COLO668 (cell line): ENCODE measurements at regions not wholly inside any gene's neighbourhood (a gene's known extent, or its start where the extent isn't known, plus 50 kb on each side); places are given as distances from the start of the nearest gene placed in this dataset.
A peak's percentile ranks its signal among the peaks of the same experiment; 100 is the strongest.
"Not testable (repeated sequence)": the region's sequence is repeated elsewhere in the genome, so short reads cannot be mapped to it uniquely, and the experiment has no call there.

Experiments used
- DNase-seq: peaks from one replicate; lab custom pipeline; 2025; ENCODE audit not compliant: unreplicated experiment; lab: John Stamatoyannopoulos, UW

DNA sequence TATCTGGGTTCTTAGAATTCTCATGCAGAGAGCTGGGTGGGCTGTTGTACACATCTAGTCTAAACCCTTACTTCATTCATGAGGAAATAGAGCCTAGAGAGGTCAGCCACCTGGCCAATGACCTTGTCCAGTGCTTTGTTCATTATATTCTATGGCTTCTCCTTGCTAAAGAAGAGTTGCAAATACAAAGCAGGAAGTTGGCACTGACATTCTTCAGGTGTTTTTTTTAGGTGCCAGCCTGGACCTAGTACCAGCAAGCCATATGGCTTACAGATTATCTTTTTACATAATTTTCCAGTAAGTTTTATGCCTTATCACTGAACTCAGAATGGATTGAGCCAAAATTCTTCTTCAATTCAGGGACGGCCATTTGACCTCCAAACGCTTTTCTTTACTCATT lies 54.7 kb upstream of the PGM2 start:
- no peak for DNase-seq

DNA sequence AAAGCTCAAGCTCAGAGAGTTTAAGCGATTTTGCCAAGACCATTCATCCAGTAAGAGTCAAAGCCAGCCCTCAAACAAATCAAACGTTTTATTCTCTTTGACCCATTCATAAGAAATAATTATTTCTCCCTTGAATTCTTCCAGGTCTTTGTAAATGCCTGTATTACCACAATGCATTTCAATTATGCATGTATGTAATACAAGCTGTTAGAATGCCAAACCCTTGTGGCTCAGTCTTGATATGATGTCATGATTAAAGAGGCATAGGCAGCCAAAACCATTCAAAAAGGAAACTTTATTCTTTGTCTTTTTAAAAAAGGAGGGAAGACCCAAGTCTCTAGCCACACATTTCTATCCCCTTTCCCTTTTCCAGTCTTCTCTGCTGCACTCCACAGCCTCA lies 56.5 kb upstream of the PGM2 start:
- DNase-seq = no peak

DNA sequence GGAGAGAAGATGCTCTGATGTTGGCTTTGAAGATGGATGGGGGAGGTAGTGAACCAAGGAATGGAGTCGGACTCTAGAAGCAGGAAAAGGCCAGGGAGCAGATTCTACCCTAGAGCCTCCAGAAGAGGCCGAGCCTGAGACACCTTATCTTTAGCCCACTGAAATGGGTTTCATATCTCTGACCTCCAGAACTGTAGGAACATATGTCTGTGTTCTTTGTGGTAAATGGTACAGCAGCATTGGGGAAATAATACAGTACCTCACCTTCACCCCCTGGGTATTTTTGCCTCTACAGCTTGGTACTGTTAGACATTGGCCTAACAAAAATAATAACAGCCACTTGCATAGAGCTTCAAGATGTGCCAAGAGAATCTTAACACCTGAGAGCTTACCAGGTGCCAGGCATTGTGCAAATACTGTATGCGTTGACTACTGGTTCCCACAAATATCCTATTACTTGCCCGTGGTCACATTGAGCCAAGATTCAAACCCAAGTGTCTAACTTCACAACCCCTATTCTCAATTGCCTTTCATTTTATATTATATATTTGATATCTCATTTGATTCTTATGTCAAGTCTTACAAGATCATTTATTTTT lies 57.0 kb upstream of the PGM2 start:
- no peak for DNase-seq

DNA sequence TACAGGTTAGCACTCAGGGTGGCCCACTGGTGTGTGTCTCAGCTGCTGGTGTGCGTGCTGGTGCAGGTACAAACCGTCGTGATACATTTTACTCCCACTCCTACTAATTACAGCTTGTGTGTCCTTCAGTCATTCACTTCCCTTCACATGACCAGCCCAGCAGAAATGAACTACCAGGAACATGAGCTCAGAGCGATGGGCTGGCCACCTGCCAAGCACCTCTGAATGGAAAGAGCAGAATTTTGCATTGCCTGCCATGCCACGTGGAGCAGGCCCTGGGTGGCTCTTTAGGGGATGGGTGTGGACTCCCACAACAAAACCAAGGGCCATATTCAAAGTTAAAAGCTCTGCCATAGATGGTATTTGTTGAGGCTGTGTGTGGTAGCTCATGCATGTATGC lies 58.9 kb upstream of the PGM2 start:
- peak; percentile 92 for DNase-seq

DNA sequence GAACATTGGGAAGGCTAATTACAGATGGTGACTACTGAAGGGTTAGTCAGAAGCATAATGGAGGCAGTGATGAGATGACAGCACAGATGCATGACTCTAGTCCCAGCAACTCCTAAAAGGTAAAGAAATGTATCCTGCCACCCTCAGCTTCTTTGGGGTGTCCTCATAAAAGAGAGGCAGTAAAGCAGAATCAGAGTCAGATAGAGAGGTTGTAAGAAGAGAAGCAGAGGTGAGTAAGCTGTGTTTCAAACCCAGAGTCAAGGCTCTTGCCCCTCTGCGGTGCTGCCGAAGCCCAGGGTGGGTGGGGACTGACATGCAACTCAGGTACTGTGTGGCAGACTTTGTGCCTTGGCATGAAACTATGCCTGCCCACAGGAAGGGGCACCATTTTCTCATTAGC lies 59.5 kb upstream of the PGM2 start:
- DNase-seq = no peak

DNA sequence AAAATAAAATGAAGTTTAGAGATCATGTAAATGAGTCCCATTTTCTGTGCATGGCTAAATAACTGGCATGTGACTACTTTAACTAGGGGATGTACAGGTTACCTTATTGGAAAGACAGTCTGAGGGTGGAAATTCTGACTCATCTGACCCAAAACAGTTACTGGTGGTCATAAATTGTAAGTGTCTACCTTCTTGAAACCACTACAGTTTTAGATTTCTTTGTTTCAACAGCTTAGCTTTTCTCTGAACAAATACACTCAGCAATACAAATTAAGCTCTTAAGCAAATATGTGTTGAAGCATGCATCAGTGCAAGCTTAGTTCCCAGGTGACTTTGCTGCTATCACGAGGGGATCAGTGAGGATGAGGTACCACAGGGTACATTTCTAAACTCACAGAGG lies 60.7 kb upstream of the PGM2 start:
- peak; percentile 32 for DNase-seq

DNA sequence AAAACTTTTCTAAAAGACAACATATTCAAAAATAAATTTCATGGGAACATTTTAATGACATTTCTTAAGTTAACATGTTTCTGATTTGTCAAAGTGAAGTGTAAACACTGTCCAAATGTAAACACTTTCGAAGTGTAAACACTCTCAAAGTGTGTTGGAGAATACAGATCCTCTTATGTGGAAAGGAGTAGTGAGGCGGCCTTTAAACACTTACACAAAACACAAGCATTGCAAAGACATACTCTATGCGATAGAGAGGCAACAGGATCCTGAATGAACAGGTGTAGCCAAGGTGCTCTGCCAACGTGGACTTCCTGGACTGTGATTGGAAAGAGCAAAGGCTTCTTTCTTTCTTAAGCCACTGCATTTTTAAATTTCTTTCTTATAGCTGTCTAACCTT lies 62.7 kb upstream of the PGM2 start:
- no peak for DNase-seq

DNA sequence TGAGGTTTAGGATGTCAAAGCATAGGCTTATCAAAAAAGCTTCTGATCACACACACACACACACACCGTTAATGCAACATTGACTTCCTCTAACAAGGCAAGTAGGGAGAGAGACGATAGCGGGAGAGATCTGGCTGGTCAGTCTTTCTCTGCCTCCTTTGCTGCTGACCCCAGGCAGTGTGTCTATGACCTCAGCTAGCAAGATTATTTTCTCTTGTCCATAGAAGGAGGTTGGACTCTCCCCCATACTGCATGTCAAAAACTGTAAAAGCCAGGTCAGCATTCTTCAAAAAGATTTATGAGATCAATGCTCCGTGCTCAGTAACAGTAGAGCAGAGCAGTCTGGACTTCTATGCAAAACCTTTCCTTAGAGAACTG lies 63.5 kb upstream of the PGM2 start:
- DNase-seq = no peak

DNA sequence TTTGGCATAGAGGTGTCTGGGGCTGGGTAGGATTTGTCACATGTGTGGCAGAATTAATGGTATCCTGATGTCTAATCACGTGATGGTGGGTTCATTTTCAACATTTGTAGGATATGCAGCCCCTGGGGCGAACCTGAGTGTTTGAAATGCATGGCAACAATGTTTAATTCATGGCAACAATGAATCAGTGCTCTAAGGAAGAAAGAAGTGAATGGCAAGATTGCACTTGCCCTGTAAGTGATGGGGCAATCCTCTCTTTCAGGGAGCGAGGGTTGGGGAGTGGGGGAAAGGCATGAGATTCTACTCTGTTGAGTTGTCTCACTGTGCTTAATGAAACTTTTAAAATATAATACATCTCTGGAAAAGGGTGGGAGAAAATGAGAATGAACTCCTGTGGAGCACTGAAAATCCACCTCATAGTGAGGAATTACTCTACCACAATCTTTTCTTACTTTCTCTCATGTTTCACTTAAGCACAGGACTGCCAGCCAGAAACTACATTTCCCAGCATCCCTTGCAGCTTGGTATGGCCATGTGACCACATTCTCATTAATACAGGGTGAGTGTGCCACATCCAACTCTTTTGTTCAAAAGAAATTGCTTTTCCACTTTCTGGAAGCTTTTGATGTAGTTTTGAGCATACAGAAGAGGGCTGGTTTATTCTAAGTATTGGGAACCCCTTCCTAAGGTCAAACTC lies 64.0 kb upstream of the PGM2 start:
- no peak for DNase-seq

DNA sequence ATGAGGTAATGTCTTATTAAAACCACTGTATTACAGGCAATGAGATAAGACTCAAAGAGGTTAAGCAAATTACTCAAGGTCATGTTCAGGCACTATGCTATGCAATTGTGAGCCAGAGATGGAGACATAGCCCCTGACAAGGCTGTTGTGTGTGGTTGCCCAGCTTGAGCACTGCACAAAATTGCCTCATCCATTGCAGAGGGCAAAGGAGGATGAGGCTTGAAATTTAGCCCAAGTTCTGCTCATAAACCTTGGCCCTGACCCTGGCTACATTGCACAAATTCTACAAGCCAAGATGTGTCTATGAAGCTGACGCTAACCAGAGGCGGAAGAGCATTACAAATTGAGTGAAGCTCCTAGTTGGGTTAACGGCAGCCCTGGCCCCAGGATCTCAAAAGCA lies 65.6 kb upstream of the PGM2 start:
- no peak for DNase-seq

DNA sequence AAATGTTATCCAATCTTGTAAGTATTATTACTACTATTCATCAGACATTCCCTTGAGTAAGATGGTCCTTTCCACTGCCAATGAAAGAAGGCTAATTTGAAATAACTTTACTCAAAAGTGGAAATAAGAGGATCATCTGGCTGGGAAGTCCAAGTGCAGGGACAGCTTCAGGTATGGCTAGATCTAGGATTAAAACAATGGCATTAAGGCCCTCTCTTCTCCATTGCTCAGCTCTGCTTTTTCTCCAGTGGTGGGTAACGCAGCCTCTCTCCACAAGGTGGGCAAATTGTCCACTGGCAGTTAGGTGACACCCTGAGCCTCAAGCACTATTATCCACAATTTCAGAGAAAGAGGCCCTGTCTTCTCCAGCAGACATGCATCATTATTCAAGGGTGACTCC lies 66.7 kb upstream of the PGM2 start:
- no peak for DNase-seq

DNA sequence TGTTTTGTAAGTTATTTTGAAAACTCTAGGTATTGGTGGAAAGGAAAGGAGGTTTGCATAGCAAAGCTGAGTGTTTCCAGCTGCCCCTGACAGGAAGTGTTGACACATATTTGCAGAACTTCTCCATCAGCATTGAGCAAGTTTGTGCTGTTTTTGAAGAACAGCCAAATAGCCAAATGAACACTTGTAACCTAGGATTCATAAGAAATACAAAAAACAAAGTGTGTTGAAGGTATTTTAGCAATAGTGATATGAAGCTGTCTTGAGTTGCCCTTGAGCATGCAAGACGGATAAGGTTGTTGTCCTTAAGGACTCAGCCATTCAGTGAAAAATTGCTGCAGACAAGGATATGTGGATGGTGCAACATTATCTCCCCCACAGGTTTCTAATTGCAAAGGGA lies 68.3 kb upstream of the PGM2 start:
- DNase-seq = no peak

DNA sequence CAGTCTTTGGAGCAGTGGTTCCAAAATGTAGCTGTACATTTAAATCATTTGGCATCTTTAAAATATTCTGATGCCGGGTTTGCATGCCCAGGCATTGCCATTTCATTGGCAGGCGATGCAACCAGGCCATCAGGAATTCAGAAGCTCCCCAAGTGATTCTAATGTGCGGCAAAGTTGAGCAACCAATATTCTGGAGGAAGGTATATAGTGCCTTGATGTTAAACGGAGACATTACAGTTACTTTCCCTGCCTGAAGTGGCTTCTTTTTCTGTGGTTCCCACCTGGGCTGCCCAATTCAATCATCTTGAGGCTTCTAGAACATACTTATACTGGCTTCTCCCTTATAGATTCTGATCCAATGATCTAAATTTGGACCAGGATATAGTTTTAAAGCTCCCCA lies 68.7 kb upstream of the PGM2 start:
- DNase-seq = no peak

DNA sequence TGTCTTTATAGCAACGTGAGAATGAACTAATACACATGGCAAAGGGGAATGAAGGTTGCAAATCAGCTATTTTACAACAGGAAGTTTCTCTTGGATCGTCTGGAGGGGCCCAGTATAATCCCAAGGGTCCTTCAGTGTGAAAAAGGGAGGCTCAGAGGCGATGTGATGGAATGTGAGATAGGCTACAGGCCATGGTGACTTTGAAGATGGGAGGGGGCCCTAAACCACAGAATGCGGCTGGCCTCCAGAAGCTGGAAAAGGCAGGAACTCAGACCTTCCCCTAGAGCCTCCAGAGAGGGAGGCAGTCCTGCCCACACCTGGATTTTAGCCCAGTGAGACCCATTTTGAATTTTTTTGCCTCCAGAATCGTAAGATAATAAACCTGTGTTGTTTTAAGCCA lies 69.4 kb upstream of the PGM2 start:
- no peak for DNase-seq

DNA sequence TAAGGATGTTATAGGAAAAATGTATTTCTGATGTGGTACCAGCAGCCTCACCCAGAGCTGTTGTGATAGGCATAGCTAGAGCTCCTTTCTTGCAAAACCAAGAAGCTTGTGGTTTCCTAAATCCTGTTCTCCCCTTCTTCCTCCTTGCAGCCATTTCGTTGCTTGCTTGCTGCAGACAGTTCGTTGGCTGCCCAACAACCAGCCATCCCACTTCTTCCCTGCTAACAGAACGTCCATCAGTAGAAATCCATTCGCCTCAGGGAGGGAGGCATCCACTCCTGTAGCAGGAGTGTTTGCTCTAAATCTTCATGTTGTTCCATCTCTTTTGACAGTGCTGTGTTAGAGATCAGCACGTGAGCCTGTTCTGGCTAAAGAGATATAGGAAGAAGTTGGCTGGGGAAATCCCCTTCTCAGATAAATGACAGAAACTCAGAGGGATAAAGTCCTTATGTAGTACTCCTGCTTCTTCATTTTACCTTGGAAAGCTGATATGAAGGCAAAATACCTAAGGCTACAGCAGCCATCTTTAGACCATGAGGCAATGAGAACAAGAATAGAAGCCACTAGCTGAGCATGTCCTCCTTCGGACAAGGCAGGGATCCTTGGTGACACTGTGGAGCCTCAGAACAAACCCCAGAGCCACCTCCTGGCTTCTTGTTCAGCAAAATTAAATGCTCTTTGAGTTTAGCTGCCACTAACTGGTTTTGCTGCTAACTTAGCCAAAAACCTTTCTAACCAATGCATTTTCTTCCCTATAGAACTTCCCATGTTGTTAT lies 68.4 kb upstream of the RELL1 start:
- no peak for DNase-seq

DNA sequence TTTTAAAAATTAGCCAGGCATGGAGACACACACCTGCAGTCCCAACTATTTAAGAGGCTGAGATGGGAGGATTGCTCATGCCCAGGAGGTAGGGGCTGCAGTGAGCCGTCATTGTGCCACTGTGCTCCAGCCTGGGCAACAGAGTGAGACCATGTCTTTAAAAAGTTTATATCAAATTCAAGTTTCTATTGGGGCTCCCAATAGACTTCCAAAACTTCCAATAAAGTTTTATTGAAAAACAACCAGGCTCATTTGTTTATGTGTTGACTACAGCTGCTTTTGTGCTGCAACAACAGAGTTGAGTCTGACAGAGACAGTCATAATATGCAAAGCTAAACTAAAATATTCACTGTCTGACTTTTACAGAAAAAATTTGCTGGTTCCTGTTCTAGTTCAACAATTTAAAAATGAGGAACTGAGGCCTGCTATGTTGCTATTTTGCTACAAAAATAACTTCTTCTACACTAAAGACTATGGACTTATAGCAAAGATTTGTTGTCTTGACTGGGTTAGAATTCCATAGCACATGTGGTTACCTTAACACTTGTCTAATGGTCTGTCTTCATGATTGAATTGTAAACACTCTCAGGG lies 63.3 kb upstream of the RELL1 start:
- DNase-seq = no peak

DNA sequence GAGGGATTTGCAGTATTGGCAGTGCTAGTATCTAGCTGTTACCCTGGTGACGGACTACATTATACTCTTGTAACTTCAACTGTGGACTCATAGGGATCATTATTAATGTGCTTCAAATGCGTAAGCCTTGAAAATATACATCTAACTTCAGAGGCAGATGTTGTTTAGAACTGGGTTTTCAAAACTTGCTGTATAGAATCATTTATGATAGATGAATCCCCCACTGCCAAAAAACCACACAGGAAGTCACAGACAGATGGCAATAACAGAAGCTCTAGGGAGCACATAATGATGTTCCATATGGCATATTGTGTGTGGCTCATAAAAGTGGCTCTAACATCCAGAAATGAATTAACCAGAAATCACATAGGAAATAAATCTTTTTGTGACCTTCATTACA lies 62.3 kb upstream of the RELL1 start:
- no peak for DNase-seq

DNA sequence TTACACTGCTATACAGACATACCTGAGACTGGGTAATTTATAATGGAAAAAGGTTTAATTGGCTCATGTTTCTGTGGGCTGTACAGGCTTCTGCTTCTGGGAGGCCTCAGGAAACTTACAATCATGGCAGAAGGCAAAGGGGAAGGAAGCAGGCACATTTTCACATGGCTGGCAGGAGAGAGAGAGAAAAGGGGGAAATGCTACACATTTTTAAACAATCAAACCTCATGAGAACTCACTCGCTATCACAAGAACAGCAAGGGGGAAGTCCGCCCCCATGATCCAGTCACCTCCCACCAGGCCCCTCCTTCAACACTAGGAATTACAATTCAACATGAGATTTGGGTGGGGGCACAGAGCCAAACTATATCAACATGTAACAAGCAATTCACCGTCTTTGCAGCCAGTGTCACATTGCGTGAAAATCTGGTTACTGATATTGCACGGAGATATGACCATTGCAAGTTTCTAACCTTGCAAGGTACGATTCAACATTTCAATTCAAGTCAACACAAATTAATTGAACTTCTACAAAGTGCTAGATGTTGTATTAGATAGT lies 61.7 kb upstream of the RELL1 start:
- no peak for DNase-seq

DNA sequence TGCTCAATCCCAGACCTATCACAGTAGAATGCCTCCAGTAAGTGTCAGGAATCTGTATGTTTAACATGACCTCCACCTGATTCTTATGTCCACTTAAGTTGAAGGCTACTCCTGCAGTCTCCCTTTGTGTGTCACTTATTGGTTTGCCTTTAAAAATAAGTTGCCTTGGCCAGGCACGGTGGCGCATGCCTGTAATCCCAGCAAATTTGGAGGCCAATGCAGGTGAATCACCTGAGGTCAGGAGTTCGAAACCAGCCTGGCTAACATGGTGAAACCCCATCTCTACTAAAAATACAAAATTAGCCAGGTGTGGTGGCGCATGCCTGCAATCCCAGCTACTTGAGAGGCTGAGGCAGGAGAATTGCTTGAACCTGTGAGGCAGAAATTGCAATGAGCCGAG lies 60.7 kb upstream of the RELL1 start:
- not testable (repeated sequence) for DNase-seq

DNA sequence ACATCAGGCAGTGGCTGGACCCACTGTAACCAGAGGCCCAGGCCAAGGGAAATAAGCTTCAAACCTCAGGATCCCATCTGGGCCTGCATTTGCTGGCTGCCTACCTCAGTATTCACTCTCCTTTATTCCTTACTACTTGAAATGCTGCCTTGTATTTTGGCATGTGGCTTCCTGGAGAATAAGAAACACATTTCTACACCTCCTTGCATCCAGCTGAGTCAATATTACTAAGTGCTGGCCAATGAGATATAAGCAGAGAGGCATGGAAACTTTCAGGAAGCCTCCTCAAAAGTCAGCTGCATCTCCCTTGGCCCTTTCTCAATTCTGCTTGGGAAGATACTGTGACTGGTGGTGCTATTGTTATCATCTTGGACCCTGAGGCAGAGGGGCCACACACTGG lies 59.8 kb upstream of the RELL1 start:
- DNase-seq = no peak

DNA sequence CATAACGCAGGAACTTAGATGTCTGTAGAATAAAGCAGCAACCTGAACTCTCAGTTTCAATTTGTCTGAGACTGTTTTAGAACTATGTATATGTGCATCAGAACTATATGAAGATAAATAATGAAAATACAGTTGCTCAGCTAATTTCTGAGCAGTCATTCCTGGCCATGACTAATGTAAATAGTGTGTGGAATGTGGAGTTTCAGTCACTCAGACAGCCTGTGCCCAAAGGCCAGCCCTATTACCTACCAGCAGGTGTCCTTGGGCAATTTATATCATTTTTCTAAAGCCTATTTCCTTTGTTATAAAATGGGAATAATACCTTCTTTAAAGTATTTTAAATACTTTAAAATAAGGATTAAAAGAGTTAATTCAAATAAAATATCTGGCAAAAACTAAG lies 56.0 kb upstream of the RELL1 start:
- DNase-seq = no peak

DNA sequence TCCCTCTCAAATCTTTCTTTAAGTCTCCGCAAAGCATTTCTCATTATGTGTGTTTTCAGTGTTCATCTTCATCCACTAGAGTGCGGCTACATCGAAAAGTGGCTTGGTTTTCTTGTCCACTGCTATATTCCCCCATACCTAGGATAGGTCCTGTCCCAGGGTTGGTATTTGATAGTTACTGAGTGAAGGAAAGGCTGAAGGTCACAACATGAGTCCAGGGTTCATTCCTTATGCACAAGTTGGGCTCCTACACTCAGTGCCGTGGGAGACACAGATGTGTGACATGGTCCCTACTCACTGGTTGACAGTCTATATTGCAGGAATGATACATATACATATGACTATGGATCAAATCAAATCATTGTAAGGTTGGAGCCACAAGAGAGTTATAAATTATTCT lies 55.4 kb upstream of the RELL1 start:
- DNase-seq = no peak
